ENCODE measurements at regions not wholly inside any gene's neighbourhood (a gene's known extent, or its start where the extent isn't known, plus 50 kb on each side); places are given as distances from the start of the nearest gene placed in this dataset.

DNA sequence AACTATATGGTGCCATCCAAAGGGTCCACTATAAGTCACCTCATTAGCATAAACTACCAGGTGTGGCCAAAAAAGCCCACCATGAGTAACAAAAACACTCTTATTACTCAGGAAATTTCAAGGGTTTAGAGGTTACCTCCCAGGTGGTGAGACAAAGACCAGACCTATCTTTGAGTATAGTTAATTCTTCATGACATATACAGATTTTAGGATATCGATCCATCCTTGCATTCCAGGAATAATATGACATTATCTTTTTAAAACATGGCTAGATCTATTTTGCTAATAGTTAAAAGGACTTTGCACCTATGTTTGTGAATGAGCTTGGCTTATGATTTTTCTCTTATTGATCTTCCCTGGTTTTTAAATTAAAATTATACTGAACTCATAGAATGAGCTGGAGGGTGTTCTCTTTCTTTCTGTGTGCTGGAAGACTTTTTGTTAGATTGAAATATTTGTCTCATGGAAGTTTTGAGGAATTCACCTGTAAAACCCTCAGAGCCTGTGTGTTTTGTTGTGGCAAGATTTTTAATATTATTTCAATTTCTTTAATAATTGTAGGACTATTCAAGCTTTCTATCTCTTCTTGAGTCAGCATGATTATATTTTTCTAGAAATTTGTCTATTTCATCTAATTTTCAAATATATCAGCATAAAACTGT is 138.7 kb upstream of the SLC45A1 start:
- TF ChIP-seq, protein P1, sequence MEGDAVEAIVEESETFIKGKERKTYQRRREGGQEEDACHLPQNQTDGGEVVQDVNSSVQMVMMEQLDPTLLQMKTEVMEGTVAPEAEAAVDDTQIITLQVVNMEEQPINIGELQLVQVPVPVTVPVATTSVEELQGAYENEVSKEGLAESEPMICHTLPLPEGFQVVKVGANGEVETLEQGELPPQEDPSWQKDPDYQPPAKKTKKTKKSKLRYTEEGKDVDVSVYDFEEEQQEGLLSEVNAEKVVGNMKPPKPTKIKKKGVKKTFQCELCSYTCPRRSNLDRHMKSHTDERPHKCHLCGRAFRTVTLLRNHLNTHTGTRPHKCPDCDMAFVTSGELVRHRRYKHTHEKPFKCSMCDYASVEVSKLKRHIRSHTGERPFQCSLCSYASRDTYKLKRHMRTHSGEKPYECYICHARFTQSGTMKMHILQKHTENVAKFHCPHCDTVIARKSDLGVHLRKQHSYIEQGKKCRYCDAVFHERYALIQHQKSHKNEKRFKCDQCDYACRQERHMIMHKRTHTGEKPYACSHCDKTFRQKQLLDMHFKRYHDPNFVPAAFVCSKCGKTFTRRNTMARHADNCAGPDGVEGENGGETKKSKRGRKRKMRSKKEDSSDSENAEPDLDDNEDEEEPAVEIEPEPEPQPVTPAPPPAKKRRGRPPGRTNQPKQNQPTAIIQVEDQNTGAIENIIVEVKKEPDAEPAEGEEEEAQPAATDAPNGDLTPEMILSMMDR (IDR thresholded peaks at IDR 0.05) = no peak
- TF ChIP-seq POLR2A (IDR thresholded peaks at IDR 0.05) = no peak
